Heart left ventricle (tissue), 16 donors: ENCODE measurements at regions not wholly inside any gene's neighbourhood (a gene's known extent, or its start where the extent isn't known, plus 50 kb on each side); places are given as distances from the start of the nearest gene placed in this dataset.

Source experiments
- ATAC-seq, 4 donors: fragments of 200-7000 bp; cut with Tn5 transposase; one replicate each; pipeline ENCODE4 v1.9.1; 2020 to 2022; ENCODE audit warnings: moderate library complexity in 4 of 4, mild to moderate bottlenecking in 3 of 4, moderate number of reproducible peaks in 1 of 4
- DNase-seq, 5 donors: peaks; one replicate each; pipeline ENCODE4 v3.0.0-alpha.2; 2020
- H3K27ac ChIP-seq, 12 donors: fragments of 200-600 bp; sonication (generic) in 4 of 12; one replicate each; pipeline versions ENCODE4 v1.5.0 to v1.8.0; 2016 to 2022; ENCODE audit warnings: mild to moderate bottlenecking in 2 of 12
- H3K27me3 ChIP-seq, 9 donors: fragments of 200-600 bp; sonication (generic) in 2 of 9; one replicate each; pipeline versions ENCODE4 v1.5.1 to v1.8.0; 2016 to 2022; ENCODE audit warnings: mild to moderate bottlenecking in 3 of 9
- H3K36me3 ChIP-seq, 9 donors: fragments of 200-600 bp; sonication (generic) in 2 of 9; one replicate each; pipeline versions ENCODE4 v1.5.0 to v1.8.0; 2018 to 2022; ENCODE audit warnings: mild to moderate bottlenecking in 2 of 9
- H3K4me1 ChIP-seq, 12 donors: fragments of 200-600 bp; sonication (generic) in 4 of 12; one replicate each; pipeline versions ENCODE4 v1.5.0 to v1.8.0; 2016 to 2022; ENCODE audit warnings: mild to moderate bottlenecking in 3 of 12
- H3K4me3 ChIP-seq, 12 donors: fragments of 200-600 bp; sonication (generic) in 4 of 12; one replicate each; pipeline versions ENCODE4 v1.5.0 to v1.8.0; 2017 to 2022; ENCODE audit warnings: mild to moderate bottlenecking in 9 of 12, moderate library complexity in 4 of 12
- H3K9me3 ChIP-seq, 12 donors: fragments of 200-600 bp; sonication (generic) in 4 of 12; one replicate each; pipeline versions ENCODE4 v1.5.0 to v1.8.0; 2016 to 2022; ENCODE audit warnings: mild to moderate bottlenecking in 1 of 12
- CTCF ChIP-seq, 12 donors: fragments of 200-600 bp; sonication (generic) in 4 of 12; IDR thresholded peaks; one replicate each; pipeline versions ENCODE4 v1.5.0 to v1.8.0; 2018 to 2022; ENCODE audit warnings: antibody characterized with exemption in 12 of 12, mild to moderate bottlenecking in 5 of 12
- POLR2A ChIP-seq, 2 donors: fragments of 450-650 bp; IDR thresholded peaks; one replicate each; pipeline ENCODE4 v1.6.1; 2017; ENCODE audit warnings: antibody characterized with exemption in 2 of 2, mild to moderate bottlenecking in 2 of 2, moderate library complexity in 2 of 2
- WGBS, 4 donors: extraction: QIAGEN DNeasy Blood & Tissue Kit in 2 of 4; methylation state at CpG; one replicate each; pipeline versions ENCODE4 v1.1.5 to v1.1.7; 2013 to 2018; 5-methylcytosine and 5-hydroxymethylcytosine counted together
- intact Hi-C, 10 donors: fragments of 100-400 bp; cut with DNase I; formaldehyde crosslinking; loops; one replicate each; pipeline versions ENCODE4 v1.11.1 to v1.14.2; 2022
- donor health status: ischemic (EF 13 %, LVEDD 7.1; RV severe dilation, severe dysfunction).
- donor health status: healthy with polysubstance abuse.
- donor health status: DM: no; HTN: yes; CAD: no.
- donor health status: DM: no; HTN: no; CAD: no.
- donor health status: ischemic (EF 25% LVEDD 6.9; RV normal size, moderate dysfunction).
- donor health status: ischemic (EF 25% LVEDD 5.7; RV mildly dilated, moderate dysfunction).
- donor health status: healthy.
- donor health status: DM: yes; HTN: yes; CAD: no.
- donor health status: ischemic (EF 35%, LVEDD 5.7; RV mildly dilated, moderate dysfunction).
- donor health status: nonischemic (EF 11% LVEDD 7.7; RV severe dilation, severe dysfunction).
- donor health status: DM: yes; HTN: yes; CAD: no.
- donor health status: PGD.
- donor health status: ischemic (EF 29% LVEDD 5.4; RV normal size, mild dysfunction).
- donor health status: nonischemic (EF 23%, LVEDD 6.1; RV moderate dilation, normal function).

DNA sequence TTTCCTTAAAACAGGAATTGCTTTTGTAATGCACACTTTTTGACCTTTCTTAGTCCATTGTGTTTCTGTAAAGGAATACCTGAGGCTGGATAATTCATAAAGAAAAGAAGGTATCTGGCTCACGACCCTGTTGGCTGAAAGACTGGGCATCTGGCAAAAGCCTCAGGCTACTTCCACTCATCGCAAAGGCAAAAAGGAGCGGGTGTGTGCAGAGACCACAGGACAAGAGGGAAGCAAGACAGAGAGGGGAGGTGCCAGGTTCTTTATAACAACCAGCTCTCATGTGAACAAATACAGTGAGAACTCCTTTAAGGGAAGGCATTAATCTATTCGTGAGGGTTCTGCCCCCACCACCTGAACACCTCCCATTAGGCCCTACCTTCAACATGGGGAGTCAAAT lies 182.1 kb downstream of the C12orf50 start:
- TF ChIP-seq POLR2A (IDR thresholded peaks at IDR 0.05) (no peak), CTCF (IDR thresholded peaks at IDR 0.05) (no peak)
- no peak for ATAC-seq
- H3K27ac ChIP-seq = no peak overlapping the region
- no peak for DNase-seq
- H3K36me3 ChIP-seq = no peaks in the 10 kb centered on the region
- H3K4me3 ChIP-seq = no peak overlapping the region
- 77 to 89% (median 80%) methylated on average over 4 of the region's 4 CpGs for WGBS, 4 donors
- intact Hi-C loops = loop anchor here in 4 of 10 donors (5.0 to 10.0 kb wide), 2 partner anchors 1922 to 1925 kb away; no protein-coding TSS in a partner anchor
- H3K4me1 ChIP-seq = no peaks in the 10 kb centered on the region
- H3K27me3 ChIP-seq = no peaks in the 10 kb centered on the region
- no peaks in the 10 kb centered on the region for H3K9me3 ChIP-seq

DNA sequence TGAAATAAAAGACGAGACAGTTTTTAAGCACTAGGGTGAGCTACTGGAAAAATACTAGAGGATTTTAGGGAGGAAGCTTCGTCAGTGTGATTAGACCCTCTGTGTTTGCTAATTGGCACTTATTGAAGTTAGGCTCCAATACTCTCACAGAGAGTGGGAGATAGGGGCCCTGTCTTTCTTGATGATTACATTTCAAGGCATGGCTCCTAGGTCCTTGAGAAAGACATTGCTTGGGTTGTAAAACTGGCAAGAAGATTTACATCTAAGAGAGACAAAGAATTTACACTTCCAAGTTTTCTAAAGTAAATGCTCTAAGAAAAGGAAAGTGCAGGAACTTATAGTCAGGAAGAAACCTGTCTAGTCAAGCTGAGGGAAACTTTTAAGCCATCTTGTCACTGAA lies 183.2 kb downstream of the C12orf50 start:
- Histone ChIP-seq H3K4me3 (no peak overlapping the region), H3K27me3 (no peaks in the 10 kb centered on the region), H3K27ac (no peak overlapping the region), H3K9me3 (no peaks in the 10 kb centered on the region), H3K4me1 (no peaks in the 10 kb centered on the region), H3K36me3 (no peaks in the 10 kb centered on the region)
- DNase-seq (no peak), ATAC-seq (no peak)
- no peak for TF ChIP-seq CTCF (IDR thresholded peaks at IDR 0.05)
- TF ChIP-seq POLR2A (IDR thresholded peaks at IDR 0.05) = no peak
- intact Hi-C loops = loop anchor here in 4 of 10 donors (5.0 to 10.0 kb wide), 2 partner anchors 1921 to 1924 kb away; no protein-coding TSS in a partner anchor
- 58 to 91% (median 72%) methylated on average over 2 of the region's 2 CpGs for WGBS, 4 donors

DNA sequence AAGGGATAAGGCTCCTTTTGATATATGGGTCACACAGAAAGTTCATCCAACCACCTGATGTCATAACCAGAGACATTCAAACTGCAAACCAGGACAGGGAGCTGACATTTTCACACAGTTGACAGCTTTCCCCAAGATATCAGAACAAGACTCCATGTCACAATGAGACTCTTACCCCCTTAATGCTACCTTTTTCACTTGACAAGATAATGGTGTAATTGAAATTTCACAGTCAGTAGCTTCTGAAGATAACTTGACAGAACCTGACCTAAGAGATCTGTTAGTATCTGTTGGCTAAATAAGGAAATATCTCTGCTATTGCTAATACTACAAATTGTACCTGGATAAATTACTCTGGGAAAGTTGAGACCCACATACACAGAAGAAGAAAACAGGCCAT lies 187.3 kb downstream of the C12orf50 start:
- intact Hi-C loops = loop anchor here in 3 of 10 donors (10.0 kb wide), 1 partner anchor 1917 kb away; no protein-coding TSS in a partner anchor
- ATAC-seq (no peak), DNase-seq (no peak)
- no peaks in the 10 kb centered on the region for H3K36me3 ChIP-seq
- H3K4me1 ChIP-seq = no peaks in the 10 kb centered on the region
- TF ChIP-seq CTCF (IDR thresholded peaks at IDR 0.05) (no peak), POLR2A (IDR thresholded peaks at IDR 0.05) (no peak)
- no peak overlapping the region for H3K4me3 ChIP-seq
- peaks cover 0 to 3% (median 0%) of the 10 kb centered on the region in 12 donors for H3K9me3 ChIP-seq
- no peaks in the 10 kb centered on the region for H3K27me3 ChIP-seq
- no peak overlapping the region for H3K27ac ChIP-seq

DNA sequence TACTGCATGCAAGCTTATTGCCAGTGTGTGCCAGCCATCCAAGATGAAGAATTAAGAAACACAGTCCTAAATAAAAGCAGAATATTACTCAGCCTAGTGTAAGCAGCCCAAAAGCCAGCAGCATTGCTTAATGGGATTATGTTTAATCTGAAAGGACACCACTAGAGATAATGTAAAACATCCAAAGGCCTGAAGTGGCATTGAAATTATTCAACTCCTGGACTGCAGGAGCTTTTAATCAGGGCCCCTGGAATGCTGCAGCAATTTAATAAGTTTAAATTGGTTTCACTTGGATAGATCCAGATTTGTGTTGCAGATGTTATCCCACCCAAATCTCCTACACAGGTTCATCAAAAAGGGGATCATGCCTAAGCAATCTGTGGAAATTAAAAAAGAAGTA lies 193.0 kb downstream of the C12orf50 start:
- H3K4me1 ChIP-seq = no peaks in the 10 kb centered on the region
- H3K36me3 ChIP-seq = no peaks in the 10 kb centered on the region
- no peak overlapping the region for H3K4me3 ChIP-seq
- TF ChIP-seq POLR2A (IDR thresholded peaks at IDR 0.05) (no peak), CTCF (IDR thresholded peaks at IDR 0.05) (no peak)
- H3K27ac ChIP-seq = no peak overlapping the region
- peaks cover 0 to 3% (median 0%) of the 10 kb centered on the region in 12 donors for H3K9me3 ChIP-seq
- no peak for ATAC-seq
- intact Hi-C loops = no loop called here
- DNase-seq = no peak
- H3K27me3 ChIP-seq = no peaks in the 10 kb centered on the region
